Fibroblast of lung (primary cell): ENCODE measurements at regions not wholly inside any gene's neighbourhood (a gene's known extent, or its start where the extent isn't known, plus 50 kb on each side); places are given as distances from the start of the nearest gene placed in this dataset.
"Not testable (repeated sequence)": the region's sequence is repeated elsewhere in the genome, so short reads cannot be mapped to it uniquely, and the experiment has no call there.

Source experiments
- DNase-seq, 2 donors: peaks; one replicate each; pipeline versions ENCODE4 v3.0.0 to v3.0.0-alpha.2; 2010; ENCODE audit warnings: low read depth in 2 of 2
- H2AFZ ChIP-seq: 2 replicates; pipeline ENCODE4 v1.5.1; 2012; ENCODE audit warnings: low read length, control low read depth, inconsistent platforms
- H3K27ac ChIP-seq: 2 replicates; pipeline ENCODE4 v1.5.1; 2011; ENCODE audit warnings: low read length, control low read depth; ENCODE audit not compliant: insufficient read depth
- H3K27me3 ChIP-seq: 2 replicates; pipeline ENCODE4 v1.5.1; 2011; ENCODE audit warnings: mild to moderate bottlenecking, low read length; ENCODE audit not compliant: control insufficient read depth, insufficient read depth
- H3K36me3 ChIP-seq: 2 replicates; pipeline ENCODE4 v1.5.1; 2011; ENCODE audit warnings: low read length; ENCODE audit not compliant: control insufficient read depth, insufficient read depth
- H3K4me1 ChIP-seq: 2 replicates; pipeline ENCODE4 v1.5.1; 2011; ENCODE audit warnings: low read length; ENCODE audit not compliant: control insufficient read depth, insufficient read depth; ENCODE audit errors: extremely low read depth
- H3K4me2 ChIP-seq: 2 replicates; pipeline ENCODE4 v1.5.1; 2011; ENCODE audit warnings: low read length, control low read depth; ENCODE audit not compliant: insufficient read depth; ENCODE audit errors: extremely low read depth
- H3K4me3 ChIP-seq, 4 experiments: fragments of 200-600 bp in 1 of 4; sonication (generic) in 1 of 4; replicated peaks in 1 of 4; 2 replicates each; pipeline ENCODE4 v1.5.1; 2011 to 2016; ENCODE audit warnings: low read length in 4 of 4, low read depth in 3 of 4, mild to moderate bottlenecking in 3 of 4, control low read depth in 2 of 4, inconsistent platforms in 1 of 4, mixed read lengths in 1 of 4; ENCODE audit not compliant: insufficient read depth in 1 of 4; ENCODE audit errors: control extremely low read depth in 1 of 4
- H3K79me2 ChIP-seq: 2 replicates; pipeline ENCODE4 v1.5.1; 2012; ENCODE audit warnings: mild to moderate bottlenecking, low read length, inconsistent platforms; ENCODE audit not compliant: control insufficient read depth, insufficient read depth
- H3K9ac ChIP-seq: 2 replicates; pipeline ENCODE4 v1.5.1; 2011; ENCODE audit warnings: mild to moderate bottlenecking, low read length, control low read depth; ENCODE audit not compliant: insufficient read depth
- H3K9me3 ChIP-seq: 2 replicates; pipeline ENCODE4 v1.5.1; 2012; ENCODE audit warnings: low read depth, low read length; ENCODE audit not compliant: control insufficient read depth, insufficient read depth
- H4K20me1 ChIP-seq: 2 replicates; pipeline ENCODE4 v1.5.1; 2011; ENCODE audit warnings: low read length; ENCODE audit not compliant: control insufficient read depth, insufficient read depth; ENCODE audit errors: extremely low read depth
- EZH2 ChIP-seq: IDR thresholded peaks from 2 replicates; pipeline ENCODE4 v1.5.1; 2012; ENCODE audit warnings: low read length, control low read depth, mild to moderate bottlenecking; ENCODE audit errors: missing control alignments
- TF ChIP-seq, protein P1 (sequence below), 2 donors: IDR thresholded peaks in 1 of 2; conservative IDR thresholded peaks in 1 of 2; 1 replicate in 1 of 2; 2 replicates in 1 of 2; pipeline ENCODE4 v1.5.1; 2011 to 2012; ENCODE audit warnings: low read length in 2 of 2, control low read depth in 1 of 2, inconsistent platforms in 1 of 2, low read depth in 1 of 2, mild to moderate bottlenecking in 1 of 2

DNA sequence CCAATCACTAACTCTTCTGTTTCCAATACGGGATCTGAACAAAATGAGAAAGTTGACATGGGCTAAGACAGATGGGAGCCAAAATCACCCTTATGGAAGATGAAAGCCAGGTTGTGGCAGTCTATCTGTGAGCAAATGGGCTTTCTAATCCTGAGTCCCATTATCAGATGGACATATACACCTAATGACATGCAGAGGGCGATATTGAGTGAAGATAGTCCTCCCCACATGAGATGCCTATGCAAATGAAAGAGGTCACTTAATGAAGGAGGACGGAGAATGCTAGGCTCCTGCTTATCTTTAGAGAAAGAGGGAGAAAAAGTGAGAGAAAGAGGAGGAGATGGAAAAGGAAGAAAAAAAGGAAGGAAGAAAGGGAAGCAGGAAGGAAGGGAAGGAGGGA, 547.5 kb downstream of the NLGN4X start:
- Histone ChIP-seq H3K27ac (no peak overlapping the region), H3K27me3 (no peaks in the 10 kb centered on the region), H3K4me1 (no peaks in the 10 kb centered on the region), H3K36me3 (no peaks in the 10 kb centered on the region), H3K79me2 (no peaks in the 10 kb centered on the region), H4K20me1 (no peaks in the 10 kb centered on the region), H3K4me3 (no peak overlapping the region), H3K9ac (no peak overlapping the region), H3K9me3 (no peaks in the 10 kb centered on the region), H2AFZ (no peak overlapping the region), H3K4me2 (no peak overlapping the region)
- TF ChIP-seq EZH2, result no peak
- TF ChIP-seq, protein P1, sequence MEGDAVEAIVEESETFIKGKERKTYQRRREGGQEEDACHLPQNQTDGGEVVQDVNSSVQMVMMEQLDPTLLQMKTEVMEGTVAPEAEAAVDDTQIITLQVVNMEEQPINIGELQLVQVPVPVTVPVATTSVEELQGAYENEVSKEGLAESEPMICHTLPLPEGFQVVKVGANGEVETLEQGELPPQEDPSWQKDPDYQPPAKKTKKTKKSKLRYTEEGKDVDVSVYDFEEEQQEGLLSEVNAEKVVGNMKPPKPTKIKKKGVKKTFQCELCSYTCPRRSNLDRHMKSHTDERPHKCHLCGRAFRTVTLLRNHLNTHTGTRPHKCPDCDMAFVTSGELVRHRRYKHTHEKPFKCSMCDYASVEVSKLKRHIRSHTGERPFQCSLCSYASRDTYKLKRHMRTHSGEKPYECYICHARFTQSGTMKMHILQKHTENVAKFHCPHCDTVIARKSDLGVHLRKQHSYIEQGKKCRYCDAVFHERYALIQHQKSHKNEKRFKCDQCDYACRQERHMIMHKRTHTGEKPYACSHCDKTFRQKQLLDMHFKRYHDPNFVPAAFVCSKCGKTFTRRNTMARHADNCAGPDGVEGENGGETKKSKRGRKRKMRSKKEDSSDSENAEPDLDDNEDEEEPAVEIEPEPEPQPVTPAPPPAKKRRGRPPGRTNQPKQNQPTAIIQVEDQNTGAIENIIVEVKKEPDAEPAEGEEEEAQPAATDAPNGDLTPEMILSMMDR (conservative IDR thresholded peaks at IDR 0.05 in 1 of 2, IDR thresholded peaks at IDR 0.05 in 1 of 2; ENCODE audit: low read depth in 1 of 2, low read length in 2 of 2), result no peak
- peak in 1 of 2 donors; percentile 18 for DNase-seq

DNA sequence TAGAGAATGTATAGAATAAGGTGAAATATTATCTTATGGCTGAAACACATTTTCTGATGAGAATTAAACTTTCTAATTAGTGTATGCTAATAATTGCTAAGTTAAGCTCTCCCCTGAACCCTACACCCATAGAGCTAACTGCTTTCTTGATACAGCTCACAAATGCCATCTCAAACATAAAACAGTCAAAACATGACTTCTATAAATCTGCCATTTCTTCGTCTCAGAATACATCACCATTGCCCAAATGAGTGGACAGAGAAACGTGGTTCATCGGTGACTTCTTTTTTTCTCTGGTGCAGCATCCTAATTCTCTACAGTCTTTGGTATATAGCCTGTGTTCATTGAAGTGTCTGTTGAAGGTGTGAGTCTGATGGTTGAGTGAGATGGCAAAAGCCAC, 554.6 kb downstream of the NLGN4X start:
- Histone ChIP-seq H3K4me2 (no peak overlapping the region), H3K27ac (no peak overlapping the region), H3K4me1 (no peaks in the 10 kb centered on the region), H4K20me1 (no peaks in the 10 kb centered on the region), H3K36me3 (no peaks in the 10 kb centered on the region), H3K9ac (no peak overlapping the region), H3K9me3 (no peaks in the 10 kb centered on the region), H3K4me3 (no peak overlapping the region), H3K79me2 (no peaks in the 10 kb centered on the region), H2AFZ (no peak overlapping the region), H3K27me3 (no peaks in the 10 kb centered on the region)
- DNase-seq, result no peak
- TF ChIP-seq EZH2, result no peak
- TF ChIP-seq, protein P1 (conservative IDR thresholded peaks at IDR 0.05 in 1 of 2, IDR thresholded peaks at IDR 0.05 in 1 of 2; ENCODE audit: low read depth in 1 of 2, low read length in 2 of 2), result no peak

DNA sequence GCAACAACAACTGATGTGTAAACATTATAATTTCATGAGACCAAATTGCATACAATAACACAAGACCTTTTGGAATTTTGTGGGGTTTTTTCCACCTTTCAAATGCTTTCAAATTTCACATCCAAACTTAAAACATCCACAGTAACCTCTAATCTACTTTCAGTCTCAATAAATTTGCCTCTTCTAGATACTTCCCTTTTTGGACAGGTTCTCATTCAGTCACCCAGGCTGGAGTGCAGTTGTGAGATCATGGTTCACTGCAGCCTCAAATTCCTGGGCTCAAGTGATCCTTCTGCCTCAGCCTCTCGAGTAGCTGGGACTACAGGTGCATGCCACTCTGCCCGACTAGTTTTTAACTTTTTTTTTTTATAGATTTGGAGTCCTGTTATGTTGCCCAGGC, 556.6 kb downstream of the NLGN4X start:
- Histone ChIP-seq H3K9me3 (no peaks in the 10 kb centered on the region), H3K4me2 (no peak overlapping the region), H4K20me1 (no peaks in the 10 kb centered on the region), H3K4me1 (no peaks in the 10 kb centered on the region), H3K4me3 (no peak overlapping the region), H3K9ac (no peak overlapping the region), H3K36me3 (no peaks in the 10 kb centered on the region), H3K79me2 (no peaks in the 10 kb centered on the region), H3K27me3 (no peaks in the 10 kb centered on the region), H2AFZ (no peak overlapping the region), H3K27ac (no peak overlapping the region)
- no peak for DNase-seq
- TF ChIP-seq EZH2, result no peak
- TF ChIP-seq, protein P1 (conservative IDR thresholded peaks at IDR 0.05 in 1 of 2, IDR thresholded peaks at IDR 0.05 in 1 of 2; ENCODE audit: low read depth in 1 of 2, low read length in 2 of 2), result no peak

DNA sequence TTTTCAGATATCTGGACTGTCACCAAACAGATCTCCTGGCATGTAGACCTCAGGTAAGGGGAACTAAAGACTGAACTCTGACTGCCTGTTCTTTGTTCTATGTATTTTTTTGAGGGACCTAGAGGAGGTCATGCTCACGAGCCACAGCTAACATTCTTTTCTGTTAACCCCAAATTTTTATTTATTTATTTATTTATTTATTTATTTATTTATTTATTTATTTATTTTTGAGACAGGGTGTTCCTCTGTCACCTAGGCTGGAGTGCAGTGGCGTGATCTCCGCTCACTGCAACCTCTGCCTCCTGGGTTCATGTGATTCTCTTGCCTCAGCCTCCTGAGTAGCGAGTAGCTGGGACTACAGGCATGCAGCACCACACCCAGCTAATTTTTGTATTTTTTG, 562.0 kb downstream of the NLGN4X start:
- H4K20me1 ChIP-seq, DNase-seq, H3K9me3 ChIP-seq, H3K4me3 ChIP-seq, H2AFZ ChIP-seq, H3K36me3 ChIP-seq, H3K27ac ChIP-seq, H3K4me2 ChIP-seq, H3K4me1 ChIP-seq, H3K9ac ChIP-seq, H3K27me3 ChIP-seq, H3K79me2 ChIP-seq: not testable (repeated sequence)
